ENCODE measurements at regions not wholly inside any gene's neighbourhood (a gene's known extent, or its start where the extent isn't known, plus 50 kb on each side); places are given as distances from the start of the nearest gene placed in this dataset.

- no peak for DNase-seq
- no peak for ATAC-seq
- Histone ChIP-seq H3K27ac (no peak overlapping the region), H3K9me3 (peaks cover 0 to 10% (median 0%) of the 10 kb centered on the region in 11 donors), H3K4me1 (no peaks in the 10 kb centered on the region), H3K4me3 (no peak overlapping the region), H3K27me3 (peaks cover 0 to 4% (median 0%) of the 10 kb centered on the region in 7 donors), H3K36me3 (no peaks in the 10 kb centered on the region)
- 59 to 65% methylated on average over 4 of the region's 4 CpGs for WGBS, 2 donors
- no peak for TF ChIP-seq CTCF (IDR thresholded peaks at IDR 0.05)
- intact Hi-C loops (cut with DNase I) = no loop called here
Measured at GRCh38 chr10:2650328-2650727, 417.0 kb upstream of the PFKP start.

DNA sequence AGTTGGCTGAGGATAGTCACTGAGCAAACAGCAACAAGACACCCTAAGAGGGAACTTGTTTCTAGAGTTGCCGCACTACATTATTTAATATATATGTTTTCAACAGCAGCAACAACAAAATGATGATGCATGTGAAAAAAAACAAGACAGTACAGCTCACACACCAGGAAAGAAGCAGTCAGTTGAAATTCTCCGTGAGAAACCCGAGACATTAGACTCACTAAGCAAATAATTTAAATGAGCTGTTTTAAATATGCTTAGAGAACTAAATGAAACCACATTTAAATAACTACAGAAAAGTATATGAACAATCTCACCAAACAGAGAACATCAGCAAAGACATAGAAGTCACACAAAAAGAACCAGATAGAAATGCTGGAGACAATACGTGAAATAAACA is 426.3 kb upstream of the PFKP start:
- TF ChIP-seq CTCF (IDR thresholded peaks at IDR 0.05) = no peak
- ATAC-seq = no peak

GRCh38 chr10:2633630-2634029 is 433.7 kb upstream of the PFKP start:
- DNase-seq = no peak
- H3K9me3 ChIP-seq = no peaks in the 10 kb centered on the region
- WGBS, 2 donors = 18 to 30% methylated on average over 6 of the region's 6 CpGs
- TF ChIP-seq CTCF (IDR thresholded peaks at IDR 0.05) = no peak
- no peaks in the 10 kb centered on the region for H3K36me3 ChIP-seq
- ATAC-seq = no peak
- no peaks in the 10 kb centered on the region for H3K4me1 ChIP-seq
- H3K27ac ChIP-seq = no peak overlapping the region
- intact Hi-C loops (cut with DNase I) = no loop called here
- peaks cover 0 to 60% (median 0%) of the 10 kb centered on the region in 7 donors for H3K27me3 ChIP-seq
- H3K4me3 ChIP-seq = no peak overlapping the region

More for the DNA sequence above, 426.3 kb upstream of the PFKP start:
- Histone ChIP-seq H3K36me3 (no peaks in the 10 kb centered on the region), H3K4me3 (no peak overlapping the region), H3K27ac (no peak overlapping the region), H3K27me3 (peaks cover 0 to 27% (median 0%) of the 10 kb centered on the region in 7 donors), H3K9me3 (peaks cover 0 to 5% (median 0%) of the 10 kb centered on the region in 11 donors), H3K4me1 (no peaks in the 10 kb centered on the region)
- no peak for DNase-seq
- intact Hi-C loops (cut with DNase I) = no loop called here
- 90% methylated on average over 4 of the region's 4 CpGs for WGBS, 2 donors

DNA sequence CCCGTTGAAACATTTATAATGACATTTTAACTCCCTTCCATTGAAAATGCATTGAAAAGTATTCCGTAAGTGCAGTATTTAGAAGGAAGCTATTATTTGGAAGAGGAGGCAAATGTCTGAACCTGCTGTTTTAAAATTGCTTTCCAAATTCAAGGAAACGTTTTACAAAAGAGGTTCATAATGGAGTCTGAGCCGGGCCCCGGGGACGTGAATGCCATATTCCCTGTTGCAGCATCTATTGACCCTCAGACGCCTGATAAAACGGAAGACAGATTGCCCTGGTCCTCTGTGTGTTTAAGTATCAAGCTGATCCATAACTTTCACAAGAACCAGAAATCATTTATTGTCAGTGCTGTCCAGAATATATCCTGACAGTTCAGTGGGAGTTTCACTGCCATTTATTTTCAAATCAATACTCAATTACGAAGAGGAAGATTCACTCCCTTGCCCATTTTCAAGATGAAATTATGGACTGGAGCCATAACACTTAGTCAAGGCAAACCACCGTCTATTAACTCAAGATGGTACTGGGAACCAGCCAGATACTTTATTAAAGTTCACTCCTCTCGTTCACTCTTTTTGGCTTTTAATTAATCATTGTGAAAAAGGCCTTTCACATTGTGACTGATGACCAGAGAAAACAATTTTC is 435.7 kb upstream of the PFKP start:
- ATAC-seq (no peak), DNase-seq (no peak)
- no peaks in the 10 kb centered on the region for H3K9me3 ChIP-seq
- no peak overlapping the region for H3K27ac ChIP-seq
- TF ChIP-seq CTCF (IDR thresholded peaks at IDR 0.05) = no peak
- no peaks in the 10 kb centered on the region for H3K36me3 ChIP-seq
- 75 to 81% methylated on average over 11 of the region's 11 CpGs for WGBS, 2 donors
- no peaks in the 10 kb centered on the region for H3K4me1 ChIP-seq
- intact Hi-C loops (cut with DNase I) = no loop called here
- H3K4me3 ChIP-seq = no peak overlapping the region
- H3K27me3 ChIP-seq = peaks cover 0 to 55% (median 0%) of the 10 kb centered on the region in 7 donors
